ENCODE measurements at regions not wholly inside any gene's neighbourhood (a gene's known extent, or its start where the extent isn't known, plus 50 kb on each side); places are given as distances from the start of the nearest gene placed in this dataset.
A peak's percentile ranks its signal among the peaks of the same experiment; 100 is the strongest.

DNA sequence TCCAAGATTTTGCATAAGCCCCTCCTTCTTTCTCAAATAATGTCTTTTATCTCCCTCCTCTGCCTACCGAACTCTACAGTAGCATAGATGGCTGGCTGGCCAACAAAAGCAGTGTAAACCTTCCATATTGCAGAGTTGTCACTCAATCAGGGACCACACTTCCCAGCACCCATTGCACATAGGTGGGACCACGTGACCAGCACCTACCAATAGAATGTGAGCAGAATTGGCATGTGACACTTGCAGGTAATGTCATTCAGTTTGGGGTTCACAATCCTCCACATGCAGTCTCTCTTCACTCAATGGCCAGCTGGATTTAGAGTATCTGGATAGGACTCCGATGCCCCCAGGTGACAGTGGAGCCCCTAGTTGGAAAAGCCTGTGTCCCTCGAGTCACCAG lies 190.3 kb upstream of the CRY1 start:
- DNase-seq = no peak

DNA sequence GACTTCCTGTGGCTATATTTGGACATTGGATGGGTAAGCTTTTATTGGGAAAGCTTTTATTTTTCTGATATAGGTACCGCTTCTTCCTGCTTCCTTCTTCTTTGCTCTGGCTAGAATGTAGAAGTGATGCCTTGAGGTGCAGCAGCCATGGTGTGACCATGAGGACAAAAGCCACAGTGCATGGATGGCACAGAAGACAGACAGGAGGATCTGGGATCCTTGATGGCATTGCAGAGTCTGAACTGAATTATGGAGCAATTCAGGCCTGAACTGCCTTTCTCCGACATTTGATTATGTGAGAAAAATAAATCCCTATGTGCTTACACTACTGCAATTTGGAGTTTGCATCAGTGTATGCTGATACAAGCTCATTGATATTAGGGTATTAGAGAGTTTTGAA lies 191.3 kb upstream of the CRY1 start:
- DNase-seq = no peak

DNA sequence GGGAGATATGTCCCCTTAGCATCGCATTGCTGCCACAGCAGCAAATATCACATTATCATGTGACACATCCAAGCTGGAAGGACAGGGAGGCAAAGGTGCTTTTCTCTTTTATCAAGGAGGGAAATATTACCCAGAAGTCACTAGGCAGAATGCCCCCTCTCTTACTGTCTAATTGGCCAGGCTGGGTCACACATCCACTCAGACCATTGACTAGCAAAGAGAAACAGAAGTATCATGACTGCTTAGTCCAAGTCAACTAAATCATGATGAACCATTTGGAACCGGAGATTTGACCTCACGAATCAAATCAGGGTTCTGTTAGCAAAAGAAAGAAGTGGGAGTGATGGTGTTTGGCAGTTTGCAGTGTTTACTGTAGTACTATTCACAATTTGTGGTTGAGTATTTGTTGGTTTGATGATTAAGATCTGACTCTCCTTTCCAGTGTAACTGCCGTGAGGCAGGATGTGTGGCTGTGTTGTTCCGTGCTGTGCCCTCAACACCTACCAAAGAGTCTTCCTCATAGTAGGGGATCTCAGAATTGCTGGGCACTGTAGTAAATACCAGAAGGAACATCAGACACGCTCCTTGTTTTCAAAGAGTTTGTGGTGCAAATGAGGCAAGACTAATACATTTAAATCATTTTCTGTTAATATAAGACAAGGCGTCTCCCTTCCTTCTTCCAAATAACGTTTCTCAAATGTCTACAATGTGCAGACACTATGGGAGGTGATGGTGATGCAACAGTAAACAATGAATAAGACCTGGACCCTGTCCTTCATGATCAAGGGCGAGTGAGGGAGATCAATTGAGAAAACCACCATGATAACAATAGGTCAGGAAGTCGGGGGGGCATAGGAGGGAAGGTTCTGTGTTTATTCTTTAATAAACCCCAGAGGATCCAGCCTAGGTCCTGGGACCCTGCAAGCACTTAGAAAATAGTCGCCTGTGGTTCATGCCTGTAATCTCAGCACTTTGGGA lies 194.4 kb upstream of the CRY1 start:
- no peak for DNase-seq

DNA sequence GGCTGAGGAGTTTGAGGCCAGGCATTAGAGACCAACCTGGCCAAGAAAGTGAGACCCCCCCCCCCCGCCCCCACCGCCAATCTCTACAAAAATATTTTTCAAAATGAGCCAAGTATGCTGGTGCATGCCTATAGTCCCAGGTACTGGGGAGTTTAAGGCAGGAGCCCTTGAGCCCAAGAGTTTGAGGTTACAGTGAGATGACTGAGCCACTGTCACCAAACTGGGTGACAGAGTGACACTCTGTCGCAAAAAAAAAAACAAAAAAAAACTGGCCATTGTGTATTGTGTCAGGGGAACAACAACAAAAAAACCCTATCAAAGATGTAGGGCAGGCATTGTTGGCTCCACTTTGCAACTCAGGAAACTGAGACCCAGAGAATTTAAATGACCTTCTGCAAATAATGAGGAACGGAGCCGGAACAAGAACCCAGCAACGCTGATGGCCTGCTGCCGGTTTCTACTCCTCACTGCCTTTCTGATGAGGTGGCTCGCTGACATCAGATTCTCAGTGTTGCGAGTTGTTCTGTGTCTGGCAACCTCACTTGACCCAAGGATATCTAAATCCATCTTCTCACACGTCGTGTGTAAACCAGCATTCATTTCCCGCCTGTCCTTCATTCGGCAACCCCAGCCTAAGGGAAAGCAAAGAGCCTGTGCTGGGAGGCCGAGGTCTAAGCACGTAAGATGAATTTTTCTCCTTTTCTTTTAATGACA lies 195.2 kb upstream of the CRY1 start:
- no peak for DNase-seq

DNA sequence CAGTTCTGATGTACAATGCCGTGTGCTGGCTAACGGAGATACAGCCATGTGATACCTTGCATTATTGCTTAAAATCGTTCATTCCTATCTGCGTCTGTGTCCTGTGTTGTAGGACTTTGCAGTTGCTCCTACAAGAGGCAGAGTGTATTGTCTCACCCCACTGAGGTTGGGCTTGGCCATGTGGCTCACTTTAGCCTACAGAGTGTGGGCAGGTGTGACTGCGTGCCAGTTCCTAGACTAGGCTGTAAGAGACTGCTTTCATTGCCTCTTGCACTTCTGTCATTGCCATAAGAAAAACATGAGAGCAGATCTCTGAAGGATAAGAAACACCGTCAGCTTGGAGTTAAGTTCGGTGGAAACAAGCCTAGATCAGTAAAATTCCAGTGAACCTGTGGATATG lies 197.7 kb upstream of the CRY1 start:
- no peak for DNase-seq

DNA sequence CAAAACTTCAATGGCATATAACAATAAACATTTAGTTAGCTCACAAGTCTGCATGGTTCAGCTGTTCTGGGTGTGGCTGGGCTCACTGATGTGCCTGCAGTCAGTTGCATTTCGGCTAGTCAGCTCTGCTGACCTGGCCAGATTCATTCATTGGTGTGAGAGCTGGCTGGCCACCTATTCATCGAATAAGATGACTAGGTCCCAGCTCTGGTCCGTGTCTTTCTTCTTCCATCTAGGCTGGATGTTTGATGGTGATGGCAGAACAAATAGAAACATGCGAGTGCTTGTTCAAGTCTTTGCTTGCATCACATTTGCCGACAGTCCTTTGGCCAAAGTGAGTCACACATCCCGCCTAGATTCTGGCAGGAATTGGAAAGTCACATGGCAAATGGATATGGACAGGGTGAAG lies 203.3 kb upstream of the CRY1 start:
- DNase-seq = no peak

DNA sequence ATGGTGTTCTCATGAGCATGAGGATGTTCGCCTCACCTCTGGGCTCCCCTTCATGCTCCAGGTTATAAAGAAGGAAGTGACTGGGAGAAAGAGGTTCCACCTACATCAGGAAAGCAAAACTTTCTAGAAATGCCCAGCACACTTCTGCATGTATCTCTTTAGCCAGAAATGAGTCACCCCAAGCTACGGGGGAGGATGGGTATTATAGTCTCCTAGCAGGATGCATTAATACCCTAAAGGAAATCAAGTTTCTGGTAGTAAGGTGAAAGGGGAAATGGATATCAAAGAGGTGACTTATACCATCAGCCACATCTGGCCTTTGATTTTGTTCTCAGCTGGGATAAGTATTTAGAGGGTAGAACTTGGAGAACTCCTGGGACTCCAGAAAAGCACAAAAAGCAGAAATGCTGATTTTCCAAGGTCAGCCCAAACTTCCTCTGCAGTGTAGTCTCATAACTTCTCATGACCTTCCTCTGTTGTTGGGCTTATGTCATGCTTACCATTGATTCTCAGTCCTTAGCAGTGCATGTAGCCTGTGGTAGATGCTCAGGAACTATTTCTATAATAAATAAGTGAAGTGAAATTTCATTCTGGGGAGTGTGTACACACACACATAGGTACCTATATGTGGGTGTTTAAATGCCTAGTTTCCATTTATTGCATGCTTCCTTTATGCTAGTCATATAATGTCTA lies 209.4 kb upstream of the CRY1 start:
- DNase-seq = no peak

DNA sequence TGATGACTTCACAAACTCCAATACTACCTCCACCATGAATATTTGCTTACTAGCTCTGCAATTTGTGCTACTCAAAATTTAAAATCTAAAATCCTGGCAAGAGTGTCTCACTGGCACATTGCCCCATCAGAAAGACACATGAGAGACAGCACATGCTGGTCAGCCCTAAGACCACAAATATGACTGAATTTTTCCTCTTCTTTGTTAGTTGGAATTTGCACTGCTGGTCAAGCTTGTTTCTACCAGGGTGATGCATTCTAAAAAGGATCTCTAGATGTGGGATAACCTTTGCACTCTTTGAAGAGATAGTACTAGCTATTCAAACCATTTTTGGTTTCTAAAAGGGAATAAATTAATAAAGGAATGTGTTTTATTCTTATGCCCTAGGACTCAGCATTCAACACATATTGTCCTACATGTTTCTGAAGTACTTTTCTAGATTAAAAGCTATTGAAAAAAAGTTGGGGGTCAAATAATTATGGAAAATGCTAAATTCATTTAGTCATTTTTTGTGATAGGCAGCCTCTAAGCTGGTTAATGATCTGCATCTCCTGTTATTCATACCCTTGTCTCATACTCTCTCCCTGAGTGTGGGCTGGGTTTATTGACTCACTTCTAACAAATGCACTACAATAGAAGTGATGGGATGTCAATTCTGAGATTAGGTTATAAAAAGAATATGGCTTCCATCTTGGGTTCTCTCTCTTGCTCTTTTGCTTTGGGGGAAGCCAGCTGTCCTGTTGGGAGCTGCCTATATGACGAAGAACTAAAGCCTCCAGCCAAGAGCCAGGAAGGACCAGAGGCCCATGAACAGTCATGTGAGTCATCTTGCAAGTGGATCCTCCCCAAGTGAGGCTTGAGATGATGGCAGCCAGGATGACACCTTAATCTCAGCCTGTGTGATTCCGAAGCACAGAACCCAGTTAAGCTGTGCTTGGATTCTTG lies 211.5 kb upstream of the CRY1 start:
- no peak for DNase-seq

DNA sequence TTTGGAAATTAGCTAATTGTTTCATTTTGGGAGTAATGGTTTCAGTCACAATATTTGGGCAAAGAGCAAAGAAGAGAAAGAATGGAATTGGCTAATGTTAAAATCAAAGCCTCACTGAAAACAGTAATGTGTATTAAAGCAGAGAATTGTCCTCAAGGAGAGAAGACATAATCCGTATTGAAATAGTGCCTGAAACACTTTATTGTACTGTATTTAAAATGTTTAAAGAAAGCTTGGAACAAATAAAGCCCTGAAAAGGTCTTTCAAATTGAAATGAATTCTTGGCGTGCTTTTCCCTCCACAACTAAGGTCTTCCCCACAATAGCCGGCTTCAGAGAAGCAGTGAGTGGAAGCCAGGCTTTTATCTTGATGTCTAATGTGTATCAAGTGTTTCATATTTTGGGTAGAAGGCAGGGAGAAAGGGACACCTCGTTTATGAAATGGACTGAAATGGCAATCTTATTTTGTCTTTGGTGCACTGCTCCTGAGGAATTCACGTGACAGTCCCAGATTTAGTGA lies 212.9 kb upstream of the CRY1 start:
- no peak for DNase-seq

DNA sequence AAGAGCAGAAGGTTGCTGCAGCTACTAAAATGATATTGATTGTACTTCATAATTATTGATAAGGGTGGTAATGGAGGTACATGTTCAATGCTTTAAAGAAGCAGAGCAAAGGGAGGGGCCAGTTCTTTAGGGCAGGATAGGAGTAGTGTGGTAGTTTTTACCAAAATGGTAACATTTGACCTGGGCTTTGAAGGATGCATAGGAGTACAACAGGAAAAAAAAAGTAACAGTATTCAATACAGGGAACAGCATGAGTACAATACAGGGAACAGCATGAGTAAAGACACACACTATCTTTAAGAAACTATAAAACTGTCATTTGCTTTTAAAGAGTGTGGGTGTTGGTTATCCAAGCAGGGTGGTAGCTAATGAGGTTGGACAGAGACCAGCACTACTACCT lies 215.0 kb upstream of the CRY1 start:
- DNase-seq = no peak

DNA sequence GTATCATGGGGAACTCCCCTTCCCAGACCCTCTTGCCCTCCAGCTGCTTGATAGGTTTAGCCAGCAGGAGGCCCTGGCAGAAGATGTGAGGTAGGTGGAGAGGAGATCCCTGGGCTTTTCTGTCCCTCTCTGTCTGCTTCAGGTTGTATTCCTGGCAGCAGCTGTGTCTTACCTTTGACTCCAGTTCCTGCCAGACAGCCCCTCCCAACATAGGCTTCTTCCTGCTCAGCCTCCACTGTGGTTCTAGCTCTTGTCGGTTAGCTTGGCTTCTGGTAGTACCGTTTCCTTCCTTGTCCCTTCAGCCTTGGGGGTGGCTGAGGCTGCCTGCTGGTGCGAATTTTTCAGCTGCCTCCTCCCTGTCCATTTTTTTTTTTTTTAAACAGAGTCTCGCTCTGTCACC lies 215.7 kb upstream of the CRY1 start:
- DNase-seq = no peak

DNA sequence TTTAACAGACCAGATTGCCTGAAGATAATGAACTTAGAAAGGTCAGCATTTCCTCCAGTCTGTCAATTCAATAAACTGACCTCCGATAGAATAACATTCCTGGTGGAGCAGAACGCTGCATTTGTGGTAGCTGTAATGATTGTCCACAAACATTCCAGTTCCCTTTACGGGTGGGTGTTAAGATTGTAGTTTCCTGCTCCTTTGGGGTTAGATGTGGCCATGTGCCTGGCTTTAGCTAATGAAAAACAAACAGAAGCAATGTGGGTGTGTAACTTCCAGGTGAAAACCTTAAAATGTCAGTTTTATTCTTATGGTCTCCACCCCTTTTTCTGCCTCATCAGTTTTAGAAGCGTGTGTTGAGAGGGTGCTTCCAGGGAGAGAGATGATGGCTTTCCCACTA lies 217.3 kb upstream of the CRY1 start:
- DNase-seq = peak; percentile 50 to 68

DNA sequence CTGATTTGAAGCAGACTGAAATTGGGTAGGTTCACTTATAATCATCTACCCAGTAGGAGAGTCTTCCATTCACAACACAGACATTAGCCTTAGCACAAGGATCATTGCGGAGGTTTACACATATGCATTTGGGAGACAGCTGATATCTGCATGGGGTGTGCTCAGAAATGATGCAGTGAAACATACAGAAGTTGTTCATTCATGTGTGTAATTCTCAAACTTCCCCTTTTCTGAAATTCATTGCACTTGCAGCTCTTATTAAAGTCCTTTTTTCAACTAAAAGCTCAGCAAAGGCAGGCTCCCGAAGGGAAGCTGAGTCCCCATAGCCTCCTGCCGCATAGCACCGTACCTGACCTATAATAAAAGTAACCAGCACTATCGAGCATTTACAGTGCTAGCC lies 218.3 kb upstream of the CRY1 start:
- no peak for DNase-seq

DNA sequence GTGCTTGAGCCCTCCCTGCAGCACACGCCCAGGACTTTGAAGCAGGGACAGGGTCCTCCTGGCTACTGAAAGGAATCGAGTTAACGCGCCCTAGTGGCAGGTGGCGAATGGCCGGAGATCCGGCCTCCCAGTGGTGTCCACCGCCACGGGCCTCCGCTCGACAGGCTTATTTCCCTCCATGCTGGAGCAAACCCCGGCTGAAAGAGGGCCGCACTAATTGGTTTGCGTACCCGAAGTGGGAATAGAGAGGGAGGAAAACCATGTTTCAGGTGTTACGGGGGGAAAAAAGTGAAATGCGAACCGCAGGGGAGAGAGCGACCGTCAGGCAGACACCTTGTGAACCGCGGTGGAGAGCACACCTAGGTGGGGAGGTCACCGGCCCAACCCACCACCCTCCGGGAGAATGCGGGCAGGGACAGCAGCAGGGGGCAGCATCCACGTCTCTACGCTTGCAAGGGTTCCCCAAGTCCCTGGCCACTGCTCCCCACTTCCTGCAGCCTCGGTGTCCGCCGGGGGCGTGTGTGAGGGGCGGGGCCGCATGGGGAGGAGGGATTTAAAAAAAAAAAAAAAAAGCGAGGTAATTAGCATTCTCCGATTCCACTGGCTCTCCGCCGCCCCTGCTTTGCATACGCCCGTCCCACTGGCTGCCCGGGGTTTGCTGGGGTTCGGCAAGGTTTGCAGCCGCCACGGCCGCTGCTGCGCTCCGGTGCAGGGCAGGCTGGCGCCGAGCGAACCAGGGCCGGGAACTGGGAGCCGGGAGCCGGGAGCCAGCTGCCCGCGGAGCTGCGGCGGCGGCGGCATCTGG lies 224.6 kb upstream of the CRY1 start:
- peak; percentile 80 to 93 for DNase-seq

DNA sequence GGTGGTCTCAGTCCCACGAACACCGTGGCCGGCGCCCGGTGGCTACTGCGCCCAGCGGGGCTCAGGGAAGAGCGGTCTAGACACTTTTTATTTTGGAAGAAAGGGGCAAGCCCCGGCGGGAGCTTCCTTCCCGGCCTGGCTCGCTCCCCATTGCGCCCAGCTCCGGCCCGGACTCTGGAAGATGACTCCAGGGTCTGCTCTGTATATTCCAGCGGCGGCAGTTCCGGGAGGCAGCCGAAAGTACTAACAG lies 225.1 kb upstream of the CRY1 start:
- DNase-seq = no peak

DNA sequence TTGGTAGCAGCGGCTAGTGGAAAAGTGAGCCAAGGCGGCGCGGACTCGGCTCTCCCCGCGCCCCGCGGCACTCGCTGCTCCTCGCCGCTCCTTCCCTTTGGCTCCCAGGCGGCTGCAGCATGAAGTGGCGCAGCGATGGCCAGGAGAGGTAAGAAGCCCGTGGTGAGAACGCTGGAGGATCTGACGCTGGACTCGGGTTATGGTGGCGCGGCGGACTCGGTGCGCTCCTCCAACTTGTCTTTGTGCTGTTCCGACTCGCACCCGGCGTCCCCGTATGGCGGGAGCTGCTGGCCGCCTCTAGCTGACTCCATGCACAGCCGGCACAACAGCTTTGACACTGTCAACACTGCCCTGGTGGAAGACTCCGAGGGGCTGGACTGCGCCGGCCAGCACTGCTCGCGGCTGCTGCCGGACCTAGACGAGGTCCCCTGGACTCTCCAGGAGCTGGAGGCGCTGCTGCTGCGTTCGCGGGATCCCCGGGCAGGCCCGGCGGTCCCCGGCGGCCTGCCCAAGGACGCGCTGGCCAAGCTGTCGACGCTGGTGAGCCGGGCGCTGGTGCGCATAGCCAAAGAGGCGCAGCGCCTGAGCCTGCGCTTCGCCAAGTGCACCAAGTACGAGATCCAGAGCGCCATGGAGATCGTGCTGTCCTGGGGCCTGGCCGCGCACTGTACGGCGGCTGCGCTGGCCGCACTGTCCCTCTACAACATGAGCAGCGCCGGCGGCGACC lies 225.6 kb upstream of the CRY1 start:
- DNase-seq = no peak

DNA sequence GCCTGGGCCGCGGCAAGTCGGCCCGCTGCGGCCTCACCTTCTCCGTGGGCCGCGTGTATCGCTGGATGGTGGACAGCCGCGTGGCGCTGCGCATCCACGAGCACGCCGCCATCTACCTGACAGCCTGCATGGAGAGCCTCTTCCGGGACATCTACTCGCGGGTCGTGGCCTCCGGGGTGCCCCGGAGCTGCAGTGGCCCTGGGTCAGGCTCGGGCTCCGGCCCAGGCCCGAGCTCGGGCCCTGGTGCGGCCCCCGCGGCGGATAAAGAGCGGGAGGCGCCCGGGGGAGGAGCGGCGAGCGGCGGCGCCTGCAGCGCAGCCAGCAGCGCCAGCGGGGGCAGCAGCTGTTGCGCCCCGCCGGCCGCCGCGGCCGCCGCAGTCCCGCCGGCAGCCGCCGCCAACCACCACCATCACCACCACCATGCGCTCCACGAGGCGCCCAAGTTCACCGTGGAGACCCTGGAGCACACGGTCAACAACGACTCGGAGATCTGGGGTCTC lies 226.2 kb upstream of the CRY1 start:
- DNase-seq = no peak

DNA sequence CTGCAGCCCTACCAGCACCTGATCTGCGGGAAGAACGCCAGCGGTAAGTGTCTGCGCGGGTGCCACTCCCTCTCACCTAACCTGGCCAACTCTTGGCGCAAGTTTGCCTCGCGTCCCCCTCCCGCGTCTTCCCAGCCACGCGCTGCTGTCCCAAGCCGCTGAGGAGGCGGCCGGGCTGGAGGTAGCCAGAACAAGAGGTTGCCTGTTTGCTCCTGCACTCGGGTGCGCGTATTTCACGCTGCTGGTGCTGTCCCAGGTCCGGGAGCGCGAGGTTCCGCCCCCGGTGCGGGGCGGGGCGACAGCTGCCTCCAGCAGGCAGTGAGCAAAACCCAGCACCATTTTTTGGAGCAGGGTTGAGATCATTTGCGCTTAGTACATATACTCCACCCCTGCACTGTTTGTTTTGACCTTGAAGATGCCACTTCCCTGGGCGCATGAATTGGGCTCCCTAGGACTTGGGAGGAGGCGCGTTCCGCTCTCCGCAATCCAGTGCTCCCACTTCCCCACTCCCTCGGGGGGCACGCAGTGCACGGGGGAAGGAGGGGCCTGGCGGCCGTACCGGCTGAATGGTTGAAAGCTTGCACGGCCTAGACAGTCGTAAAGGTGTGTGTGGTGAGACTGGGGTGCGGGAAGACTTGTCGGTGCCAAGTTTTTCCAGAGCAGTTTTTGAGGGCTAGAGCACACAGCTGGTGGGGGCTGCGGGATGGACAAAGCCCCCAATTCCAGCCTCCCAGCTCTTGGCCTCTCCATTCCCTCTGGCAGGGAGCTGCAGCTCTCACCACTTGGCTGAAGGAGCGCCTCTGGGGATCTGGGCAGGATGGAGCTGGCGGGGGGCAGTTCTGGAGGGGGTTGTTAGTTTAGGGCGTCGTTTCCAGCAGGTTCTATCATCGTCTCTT lies 226.9 kb upstream of the CRY1 start:
- DNase-seq = peak; percentile 58 to 78

DNA sequence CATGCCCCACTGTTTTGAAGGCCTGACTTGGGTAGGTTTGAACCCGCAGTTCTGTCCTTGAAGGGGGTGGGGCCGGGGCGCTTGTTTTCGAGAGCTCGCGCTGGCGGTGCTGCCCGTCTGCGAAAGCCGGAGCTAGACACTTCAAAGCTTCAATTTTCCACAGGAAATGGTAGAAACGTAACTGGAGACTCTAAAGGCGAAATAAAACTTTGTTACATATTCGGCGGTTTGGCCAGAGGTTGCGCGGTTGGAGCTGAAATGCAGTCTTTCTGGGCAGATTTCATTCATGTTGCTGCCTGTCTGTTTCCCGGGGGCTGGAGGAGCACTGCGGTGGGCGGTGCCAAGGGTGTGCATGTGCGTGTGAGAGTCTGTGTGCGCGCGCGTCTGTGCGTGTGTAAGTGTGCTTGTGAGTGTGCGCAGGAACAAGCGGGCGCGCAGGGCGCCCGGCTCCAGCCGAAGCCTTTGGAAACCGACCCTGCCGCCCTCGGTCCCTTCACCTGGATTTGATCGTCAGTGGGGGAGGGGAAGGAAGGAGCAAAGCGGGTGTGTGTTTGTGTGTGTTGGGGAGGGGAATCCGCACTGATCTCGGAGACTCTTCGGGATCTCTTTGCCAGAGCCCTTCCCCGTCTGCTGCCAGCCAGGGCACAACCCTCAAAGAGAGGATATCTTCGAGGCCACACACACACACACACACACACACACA lies 227.7 kb upstream of the CRY1 start:
- DNase-seq = peak in 1 of 2 experiments; percentile 39
